ES-I3 (cell line): ENCODE measurements at regions not wholly inside any gene's neighbourhood (a gene's known extent, or its start where the extent isn't known, plus 50 kb on each side); places are given as distances from the start of the nearest gene placed in this dataset.

Experiments used
- H3K36me3 ChIP-seq: 2 replicates; pipeline ENCODE4 v1.6.1; 2013; ENCODE audit warnings: mild to moderate bottlenecking, low read length, control low read depth, moderate library complexity; ENCODE audit not compliant: insufficient read depth
- H3K4me1 ChIP-seq: 2 replicates; pipeline ENCODE4 v1.6.1; 2013; ENCODE audit warnings: mild to moderate bottlenecking, control low read depth, low read length; ENCODE audit not compliant: insufficient read depth
- H3K9ac ChIP-seq: 2 replicates; pipeline ENCODE4 v1.6.1; 2013; ENCODE audit warnings: low read depth, mild to moderate bottlenecking, low read length, moderate library complexity
- H3K9me3 ChIP-seq: 2 replicates; pipeline ENCODE4 v1.6.1; 2013; ENCODE audit warnings: mild to moderate bottlenecking, low read length, moderate library complexity; ENCODE audit not compliant: control insufficient read depth, insufficient read depth

- no peak overlapping the region for H3K9ac ChIP-seq
- H3K4me1 ChIP-seq: no peaks in the 10 kb centered on the region
- H3K36me3 ChIP-seq: no peaks in the 10 kb centered on the region
- H3K9me3 ChIP-seq: no peaks in the 10 kb centered on the region
Measured at GRCh38 chr4:124514588-124514987, 197.9 kb downstream of the ANKRD50 start.

DNA sequence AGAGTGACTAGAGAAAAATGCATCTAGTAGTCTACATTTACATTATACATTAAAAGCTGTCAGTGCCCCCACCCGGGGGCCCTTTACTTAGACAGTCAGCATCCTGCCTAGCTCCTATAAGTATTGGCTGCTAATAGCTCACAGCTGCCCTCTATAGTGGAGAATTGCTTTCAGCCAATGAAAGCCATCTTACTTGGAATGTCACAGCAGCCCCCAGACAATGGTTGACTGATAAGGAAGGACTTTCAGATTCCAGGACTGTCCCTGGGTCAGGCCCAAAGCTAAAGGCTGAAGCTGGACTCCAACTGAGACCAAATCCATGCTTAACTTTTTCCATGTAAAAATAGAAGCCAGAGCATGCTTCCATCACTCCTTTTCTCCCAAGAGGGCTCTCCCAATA lies 196.9 kb downstream of the ANKRD50 start:
- Histone ChIP-seq H3K4me1 (no peaks in the 10 kb centered on the region), H3K9ac (no peak overlapping the region), H3K36me3 (no peaks in the 10 kb centered on the region), H3K9me3 (no peaks in the 10 kb centered on the region)

- Histone ChIP-seq H3K36me3 (no peaks in the 10 kb centered on the region), H3K4me1 (no peaks in the 10 kb centered on the region), H3K9ac (no peak overlapping the region), H3K9me3 (no peaks in the 10 kb centered on the region)
Measured at GRCh38 chr4:124519196-124519595, 193.3 kb downstream of the ANKRD50 start.

GRCh38 chr4:124523816-124524215 lies 188.7 kb downstream of the ANKRD50 start:
- Histone ChIP-seq H3K9me3 (no peaks in the 10 kb centered on the region), H3K36me3 (no peaks in the 10 kb centered on the region), H3K9ac (no peak overlapping the region), H3K4me1 (no peaks in the 10 kb centered on the region)

DNA sequence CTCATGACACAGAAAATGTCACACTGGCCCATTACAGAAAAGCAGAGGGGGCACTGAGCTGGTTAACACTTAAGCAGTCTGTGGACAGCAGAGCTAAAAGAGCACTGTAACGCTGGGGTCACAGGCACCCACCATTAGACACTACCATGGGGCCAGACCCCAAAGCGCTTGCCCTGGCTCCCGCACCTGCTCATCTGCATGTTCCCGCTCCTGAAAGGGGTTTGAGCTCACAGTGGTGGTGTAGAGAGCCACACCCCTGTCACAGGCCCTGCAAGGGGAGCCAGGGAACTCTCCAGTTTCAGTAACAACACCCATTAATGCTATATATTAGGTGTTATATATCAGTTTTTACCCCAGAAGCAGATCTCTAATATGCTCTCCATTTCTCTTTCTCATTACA lies 187.0 kb downstream of the ANKRD50 start:
- no peak overlapping the region for H3K9ac ChIP-seq
- no peaks in the 10 kb centered on the region for H3K36me3 ChIP-seq
- H3K4me1 ChIP-seq: no peaks in the 10 kb centered on the region
- no peaks in the 10 kb centered on the region for H3K9me3 ChIP-seq

GRCh38 chr4:124526331-124526730 lies 186.2 kb downstream of the ANKRD50 start:
- Histone ChIP-seq H3K9ac (no peak overlapping the region), H3K9me3 (no peaks in the 10 kb centered on the region), H3K36me3 (no peaks in the 10 kb centered on the region), H3K4me1 (no peaks in the 10 kb centered on the region)

DNA sequence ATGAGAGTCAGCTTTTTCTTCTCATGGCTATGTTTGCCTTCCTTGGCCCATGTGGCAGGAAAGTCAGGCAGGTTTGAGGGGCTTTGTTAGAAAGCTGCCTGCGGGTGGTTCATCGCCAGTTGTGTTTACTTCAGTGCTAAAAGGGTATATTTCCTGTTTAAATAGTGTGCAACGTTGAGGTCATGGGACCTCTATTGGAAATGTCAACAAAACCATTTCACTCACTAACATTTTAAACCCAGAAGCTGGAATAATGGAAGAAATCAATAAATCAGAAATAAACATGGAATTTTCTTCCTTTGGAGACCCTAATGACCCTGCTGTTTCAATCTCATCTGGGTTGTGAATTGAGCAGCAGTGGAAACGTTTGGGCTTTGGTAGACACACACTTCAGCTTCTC lies 185.8 kb downstream of the ANKRD50 start:
- no peaks in the 10 kb centered on the region for H3K4me1 ChIP-seq
- no peaks in the 10 kb centered on the region for H3K9me3 ChIP-seq
- H3K36me3 ChIP-seq: no peaks in the 10 kb centered on the region
- no peak overlapping the region for H3K9ac ChIP-seq

GRCh38 chr4:124527364-124527763 lies 185.2 kb downstream of the ANKRD50 start:
- Histone ChIP-seq H3K9ac (no peak overlapping the region), H3K4me1 (no peaks in the 10 kb centered on the region), H3K36me3 (no peaks in the 10 kb centered on the region), H3K9me3 (no peaks in the 10 kb centered on the region)

GRCh38 chr4:124529131-124529530 lies 183.4 kb downstream of the ANKRD50 start:
- H3K9ac ChIP-seq: no peak overlapping the region
- H3K4me1 ChIP-seq: no peaks in the 10 kb centered on the region
- no peaks in the 10 kb centered on the region for H3K9me3 ChIP-seq
- no peaks in the 10 kb centered on the region for H3K36me3 ChIP-seq

- no peaks in the 10 kb centered on the region for H3K36me3 ChIP-seq
- no peaks in the 10 kb centered on the region for H3K4me1 ChIP-seq
- H3K9me3 ChIP-seq: no peaks in the 10 kb centered on the region
- no peak overlapping the region for H3K9ac ChIP-seq
Measured at GRCh38 chr4:124530464-124531077, 182.0 kb downstream of the ANKRD50 start.

DNA sequence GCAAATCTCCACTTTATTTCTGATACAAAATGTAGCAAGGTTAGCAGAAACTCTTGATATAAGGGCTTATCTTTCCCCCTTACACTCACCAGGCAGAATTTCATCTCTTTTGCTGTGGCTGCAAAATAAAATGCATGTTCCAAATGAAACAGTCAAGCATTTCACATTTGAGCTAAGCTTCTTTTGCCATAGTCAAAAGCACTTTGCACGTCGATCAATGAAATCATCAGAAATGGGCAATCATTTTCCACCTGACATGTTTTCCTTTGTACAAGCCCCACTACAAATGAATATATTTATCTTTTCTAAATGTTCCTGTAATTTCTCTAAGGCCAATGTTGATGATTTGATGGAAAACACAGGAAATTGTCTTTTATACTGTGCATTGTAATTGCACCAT lies 178.4 kb downstream of the ANKRD50 start:
- Histone ChIP-seq H3K36me3 (no peaks in the 10 kb centered on the region), H3K9ac (no peak overlapping the region), H3K9me3 (no peaks in the 10 kb centered on the region), H3K4me1 (no peaks in the 10 kb centered on the region)

DNA sequence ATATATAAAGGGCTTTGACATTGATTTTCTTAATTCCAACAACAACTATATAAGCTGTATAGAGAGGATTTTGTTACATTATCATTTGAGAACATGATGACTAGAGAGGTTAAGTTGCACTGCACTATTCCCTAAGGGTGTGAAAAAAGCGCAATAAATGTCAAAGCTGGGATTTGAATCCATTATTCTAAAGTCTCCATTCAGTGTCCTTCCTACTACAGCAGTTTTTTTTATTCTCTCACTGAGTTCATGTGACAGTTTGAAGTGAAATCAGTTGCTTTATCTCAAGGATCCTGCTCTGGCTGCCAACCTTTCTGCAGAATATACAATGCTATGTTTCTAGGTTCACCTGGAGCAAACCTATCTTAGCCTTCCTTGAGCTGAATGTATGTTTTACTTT lies 177.5 kb downstream of the ANKRD50 start:
- H3K4me1 ChIP-seq: no peaks in the 10 kb centered on the region
- H3K9me3 ChIP-seq: no peaks in the 10 kb centered on the region
- H3K9ac ChIP-seq: no peak overlapping the region
- H3K36me3 ChIP-seq: no peaks in the 10 kb centered on the region

DNA sequence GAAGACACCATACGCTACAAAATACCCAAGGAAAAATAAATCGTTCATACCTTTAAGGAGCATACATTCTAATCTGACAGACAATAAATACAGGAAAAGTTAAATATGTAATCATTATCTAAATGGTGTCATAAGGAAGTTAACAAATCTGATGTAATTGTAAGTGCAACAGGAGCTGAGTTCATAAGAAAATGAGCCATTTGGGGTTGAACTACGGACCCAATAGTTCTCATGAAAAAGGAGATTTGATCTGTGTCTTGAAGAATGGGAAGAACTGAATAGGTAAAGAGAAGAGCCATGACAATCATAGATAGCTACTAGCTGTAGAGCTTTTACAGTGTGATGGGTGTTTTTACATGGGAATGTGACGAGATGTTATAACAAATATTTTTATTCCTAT lies 175.6 kb downstream of the ANKRD50 start:
- no peaks in the 10 kb centered on the region for H3K9me3 ChIP-seq
- H3K9ac ChIP-seq: no peak overlapping the region
- H3K36me3 ChIP-seq: no peaks in the 10 kb centered on the region
- no peaks in the 10 kb centered on the region for H3K4me1 ChIP-seq

DNA sequence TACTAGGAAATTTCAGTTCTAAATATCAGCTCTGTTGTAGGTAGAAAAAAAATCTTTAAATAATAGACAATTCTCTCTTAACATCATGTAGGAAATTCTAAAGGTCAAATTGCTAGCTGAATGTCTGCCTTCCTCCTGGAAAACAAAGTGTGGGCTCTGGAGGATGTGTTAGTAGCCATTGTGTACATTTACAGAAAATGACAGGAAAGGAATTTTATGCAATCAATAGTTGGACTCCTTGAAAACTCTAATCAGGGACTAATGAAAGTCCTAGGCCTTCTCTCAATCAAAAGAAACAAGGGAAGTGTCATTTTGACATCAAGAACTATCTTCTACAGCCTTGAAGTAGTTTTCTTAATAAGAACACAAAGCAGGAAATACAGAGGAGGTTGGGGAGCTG lies 174.6 kb downstream of the ANKRD50 start:
- Histone ChIP-seq H3K4me1 (no peaks in the 10 kb centered on the region), H3K9me3 (no peaks in the 10 kb centered on the region), H3K36me3 (no peaks in the 10 kb centered on the region), H3K9ac (no peak overlapping the region)

DNA sequence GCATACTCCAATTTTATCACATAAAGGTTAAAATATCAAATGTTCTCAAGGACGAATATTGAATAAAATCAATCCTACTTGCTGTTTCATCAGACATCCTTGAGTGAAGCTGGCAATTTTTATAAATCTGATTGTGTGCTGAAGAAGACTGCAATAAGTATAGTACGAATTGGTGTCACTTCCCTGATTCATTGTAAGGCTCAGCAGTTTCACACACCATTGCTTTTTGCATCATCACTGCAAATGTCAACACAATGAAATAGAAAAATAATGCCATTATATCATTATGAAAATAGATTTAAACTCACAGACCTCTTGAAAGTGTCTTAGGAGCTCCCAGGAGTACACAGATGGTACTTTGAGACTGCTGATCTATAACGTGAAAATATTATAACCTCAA lies 172.5 kb downstream of the ANKRD50 start:
- H3K4me1 ChIP-seq: no peaks in the 10 kb centered on the region
- no peaks in the 10 kb centered on the region for H3K9me3 ChIP-seq
- H3K9ac ChIP-seq: no peak overlapping the region
- no peaks in the 10 kb centered on the region for H3K36me3 ChIP-seq
